RCC 7860 (cell line): ENCODE measurements at regions not wholly inside any gene's neighbourhood (a gene's known extent, or its start where the extent isn't known, plus 50 kb on each side); places are given as distances from the start of the nearest gene placed in this dataset.
"Not testable (repeated sequence)": the region's sequence is repeated elsewhere in the genome, so short reads cannot be mapped to it uniquely, and the experiment has no call there.

Experiments
- DNase-seq: peaks from one replicate; pipeline ENCODE4 v3.0.0-alpha.2; 2015; ENCODE audit warnings: low spot score
- FAIRE-seq: peaks from 2 replicates; lab custom pipeline; 2012; peaks lifted over from hg19 to GRCh38; lab: Jason Lieb, UNC

- FAIRE-seq: no peak
- no peak for DNase-seq
Measured at GRCh38 chr3:110495201-110495927, 576.3 kb upstream of the NECTIN3 start.

- DNase-seq: no peak
- no peak for FAIRE-seq
Measured at GRCh38 chr3:110504401-110504800, 567.2 kb upstream of the NECTIN3 start.

- FAIRE-seq: no peak
- DNase-seq: no peak
Measured at GRCh38 chr3:110504901-110505300, 566.7 kb upstream of the NECTIN3 start.

GRCh38 chr3:110506890-110507289, 564.7 kb upstream of the NECTIN3 start:
- no peak for DNase-seq
- FAIRE-seq: no peak

- FAIRE-seq, DNase-seq: not testable (repeated sequence)
Measured at GRCh38 chr3:110507570-110507969, 564.0 kb upstream of the NECTIN3 start.

GRCh38 chr3:110512961-110513360, 558.7 kb upstream of the NECTIN3 start:
- FAIRE-seq: no peak
- no peak for DNase-seq

GRCh38 chr3:110518031-110518430, 553.6 kb upstream of the NECTIN3 start:
- no peak for FAIRE-seq
- DNase-seq: no peak

- FAIRE-seq: no peak
- no peak for DNase-seq
Measured at GRCh38 chr3:110519071-110519470, 552.5 kb upstream of the NECTIN3 start.

GRCh38 chr3:110521019-110521418, 550.6 kb upstream of the NECTIN3 start:
- peak; percentile 74 for FAIRE-seq

GRCh38 chr3:110525558-110526064, 546.0 kb upstream of the NECTIN3 start:
- DNase-seq, FAIRE-seq: not testable (repeated sequence)

More at GRCh38 chr3:110521019-110521418, 550.6 kb upstream of the NECTIN3 start:
- DNase-seq: peak; percentile 74

GRCh38 chr3:110526777-110527727, 544.6 kb upstream of the NECTIN3 start:
- peak; percentile 97 for FAIRE-seq
- peak; percentile 94 for DNase-seq

GRCh38 chr3:110528305-110529121, 543.1 kb upstream of the NECTIN3 start:
- FAIRE-seq (no peak), DNase-seq (no peak)

GRCh38 chr3:110530902-110531301, 540.7 kb upstream of the NECTIN3 start:
- no peak for FAIRE-seq
- DNase-seq: no peak

- DNase-seq (no peak), FAIRE-seq (no peak)
Measured at GRCh38 chr3:110533089-110533488, 538.5 kb upstream of the NECTIN3 start.

- no peak for DNase-seq
- no peak for FAIRE-seq
Measured at GRCh38 chr3:110542552-110543150, 529.0 kb upstream of the NECTIN3 start.

GRCh38 chr3:110544730-110545129, 526.9 kb upstream of the NECTIN3 start:
- FAIRE-seq: no peak
- no peak for DNase-seq

- FAIRE-seq: no peak
- no peak for DNase-seq
Measured at GRCh38 chr3:110550511-110550910, 521.1 kb upstream of the NECTIN3 start.

GRCh38 chr3:110562621-110563020, 509.0 kb upstream of the NECTIN3 start:
- FAIRE-seq (no peak), DNase-seq (peak; percentile 31)

GRCh38 chr3:110564674-110565073, 506.9 kb upstream of the NECTIN3 start:
- no peak for FAIRE-seq
- DNase-seq: no peak

- DNase-seq (no peak), FAIRE-seq (no peak)
Measured at GRCh38 chr3:110567029-110567428, 504.6 kb upstream of the NECTIN3 start.
